OCI-LY3 (cell line): ENCODE measurements at regions not wholly inside any gene's neighbourhood (a gene's known extent, or its start where the extent isn't known, plus 50 kb on each side); places are given as distances from the start of the nearest gene placed in this dataset.

ENCODE experiments used
- CTCF ChIP-seq: fragments of 200-600, 300-600 bp; sonication (generic); IDR thresholded peaks from 2 replicates; pipeline ENCODE4 v1.5.1; 2014; ENCODE audit warnings: antibody characterized with exemption, low read length, low read depth
- EZH2phosphoT487 ChIP-seq: fragments of 200-600 bp; shearing (Covaris generic); IDR thresholded peaks from 2 replicates; pipeline ENCODE4 v1.6.1; 2018; ENCODE audit warnings: antibody characterized with exemption, mixed run types, low read depth

- TF ChIP-seq CTCF (no peak), EZH2phosphoT487 (no peak)
Measured at GRCh38 chr1:101546885-101547284, 310.1 kb downstream of the S1PR1 start.
